MM.1S (cell line): ENCODE measurements at regions not wholly inside any gene's neighbourhood (a gene's known extent, or its start where the extent isn't known, plus 50 kb on each side); places are given as distances from the start of the nearest gene placed in this dataset.

ENCODE experiments used
- CTCF ChIP-seq: fragments of 300-600 bp; sonication (generic); IDR thresholded peaks from 2 replicates; pipeline ENCODE4 v1.5.1; 2016; ENCODE audit warnings: antibody characterized with exemption, low read length, mixed read lengths
- EZH2 ChIP-seq: fragments of 300-600 bp; sonication (generic); optimal IDR thresholded peaks from 2 replicates; pipeline ENCODE3; 2017; ENCODE audit warnings: low read depth, mild to moderate bottlenecking, antibody characterized with exemption, low read length, mixed read lengths
- EZH2phosphoT487 ChIP-seq: fragments of 300-600 bp; sonication (generic); IDR thresholded peaks from 2 replicates; pipeline ENCODE4 v1.6.1; 2018; ENCODE audit warnings: antibody characterized with exemption, low read length

GRCh38 chr5:143980506-143980905 is 168.5 kb downstream of the HMHB1 start:
- TF ChIP-seq CTCF (no peak), EZH2 (no peak), EZH2phosphoT487 (no peak)
